ENCODE measurements at regions not wholly inside any gene's neighbourhood (a gene's known extent, or its start where the extent isn't known, plus 50 kb on each side); places are given as distances from the start of the nearest gene placed in this dataset.

DNA sequence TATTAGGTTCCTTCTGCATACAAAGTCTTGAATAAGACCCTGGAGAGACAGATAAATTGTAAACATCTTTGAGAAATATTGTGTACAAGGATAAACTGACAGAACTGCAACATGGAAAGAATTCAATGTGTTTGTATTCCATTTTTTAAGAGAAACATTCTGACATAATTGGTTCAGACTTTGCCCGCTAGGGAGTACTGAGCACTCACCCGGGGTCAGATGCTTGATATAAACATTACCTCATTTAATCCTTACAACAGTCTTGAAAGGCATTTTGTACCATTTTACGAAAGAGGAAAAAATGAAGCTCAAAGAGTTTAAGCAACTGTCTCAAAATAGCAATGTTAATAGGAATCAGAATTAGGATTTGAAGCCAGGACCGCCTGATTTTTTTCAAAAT lies 416.7 kb upstream of the CRIM1 start:
- H3K4me3 ChIP-seq (ENCODE audit: control insufficient read depth, low read depth, low read length): no peak overlapping the region
- TF ChIP-seq, protein P1, sequence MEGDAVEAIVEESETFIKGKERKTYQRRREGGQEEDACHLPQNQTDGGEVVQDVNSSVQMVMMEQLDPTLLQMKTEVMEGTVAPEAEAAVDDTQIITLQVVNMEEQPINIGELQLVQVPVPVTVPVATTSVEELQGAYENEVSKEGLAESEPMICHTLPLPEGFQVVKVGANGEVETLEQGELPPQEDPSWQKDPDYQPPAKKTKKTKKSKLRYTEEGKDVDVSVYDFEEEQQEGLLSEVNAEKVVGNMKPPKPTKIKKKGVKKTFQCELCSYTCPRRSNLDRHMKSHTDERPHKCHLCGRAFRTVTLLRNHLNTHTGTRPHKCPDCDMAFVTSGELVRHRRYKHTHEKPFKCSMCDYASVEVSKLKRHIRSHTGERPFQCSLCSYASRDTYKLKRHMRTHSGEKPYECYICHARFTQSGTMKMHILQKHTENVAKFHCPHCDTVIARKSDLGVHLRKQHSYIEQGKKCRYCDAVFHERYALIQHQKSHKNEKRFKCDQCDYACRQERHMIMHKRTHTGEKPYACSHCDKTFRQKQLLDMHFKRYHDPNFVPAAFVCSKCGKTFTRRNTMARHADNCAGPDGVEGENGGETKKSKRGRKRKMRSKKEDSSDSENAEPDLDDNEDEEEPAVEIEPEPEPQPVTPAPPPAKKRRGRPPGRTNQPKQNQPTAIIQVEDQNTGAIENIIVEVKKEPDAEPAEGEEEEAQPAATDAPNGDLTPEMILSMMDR (IDR thresholded peaks at IDR 0.05; ENCODE audit: control insufficient read depth, insufficient read depth, low read depth, low read length, missing control alignments): no peak
- DNase-seq (ENCODE audit: low read depth): no peak

DNA sequence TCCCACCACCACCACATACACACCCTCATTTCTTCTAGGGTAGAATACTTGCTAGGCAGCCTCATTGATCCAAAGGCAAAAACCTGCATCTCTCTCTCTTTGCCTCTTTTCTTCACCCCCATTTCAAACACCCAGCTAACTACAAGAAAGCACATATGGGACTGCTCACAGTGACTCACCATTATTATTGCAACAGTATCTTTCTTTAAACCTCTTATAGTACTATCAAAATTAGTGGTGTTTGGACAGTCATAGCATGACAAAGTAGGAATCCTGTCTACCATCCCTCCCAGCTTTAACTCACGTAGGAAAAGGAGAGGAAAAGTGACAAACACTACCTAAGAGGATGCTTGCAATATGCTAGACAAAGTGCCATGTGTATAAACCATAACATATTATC lies 422.5 kb upstream of the CRIM1 start:
- DNase-seq (ENCODE audit: low read depth): no peak
- TF ChIP-seq, protein P1 (IDR thresholded peaks at IDR 0.05; ENCODE audit: control insufficient read depth, insufficient read depth, low read depth, low read length, missing control alignments): no peak
- no peak overlapping the region for H3K4me3 ChIP-seq (ENCODE audit: control insufficient read depth, low read depth, low read length)

- no peak for DNase-seq (ENCODE audit: low read depth)
- TF ChIP-seq, protein P1 (IDR thresholded peaks at IDR 0.05; ENCODE audit: control insufficient read depth, insufficient read depth, low read depth, low read length, missing control alignments): no peak
- H3K4me3 ChIP-seq (ENCODE audit: control insufficient read depth, low read depth, low read length): no peak overlapping the region
These were observed 423.2 kb upstream of the CRIM1 start for GRCh38 chr2:35932276-35932963.

DNA sequence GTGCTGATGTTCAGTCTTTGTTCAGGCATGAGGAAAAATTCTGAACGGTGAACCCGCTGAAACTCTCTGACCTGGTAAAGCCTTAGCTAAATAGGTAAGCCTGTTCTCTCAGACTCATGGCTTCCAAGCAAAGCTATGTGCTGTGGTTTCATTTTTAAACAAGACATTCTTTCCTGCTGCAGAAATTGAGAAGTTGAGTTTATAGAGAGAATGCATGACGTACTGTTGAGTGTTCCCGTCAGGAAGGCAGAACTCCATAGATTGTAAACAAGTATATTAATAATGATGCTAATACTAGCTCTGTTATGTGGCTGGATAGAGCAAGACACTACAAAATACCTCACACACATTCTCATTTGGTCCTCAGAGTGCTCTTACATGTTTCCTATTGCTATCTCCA lies 424.0 kb upstream of the CRIM1 start:
- no peak overlapping the region for H3K4me3 ChIP-seq (ENCODE audit: control insufficient read depth, low read depth, low read length)
- TF ChIP-seq, protein P1 (IDR thresholded peaks at IDR 0.05; ENCODE audit: control insufficient read depth, insufficient read depth, low read depth, low read length, missing control alignments): no peak
- DNase-seq (ENCODE audit: low read depth): no peak

DNA sequence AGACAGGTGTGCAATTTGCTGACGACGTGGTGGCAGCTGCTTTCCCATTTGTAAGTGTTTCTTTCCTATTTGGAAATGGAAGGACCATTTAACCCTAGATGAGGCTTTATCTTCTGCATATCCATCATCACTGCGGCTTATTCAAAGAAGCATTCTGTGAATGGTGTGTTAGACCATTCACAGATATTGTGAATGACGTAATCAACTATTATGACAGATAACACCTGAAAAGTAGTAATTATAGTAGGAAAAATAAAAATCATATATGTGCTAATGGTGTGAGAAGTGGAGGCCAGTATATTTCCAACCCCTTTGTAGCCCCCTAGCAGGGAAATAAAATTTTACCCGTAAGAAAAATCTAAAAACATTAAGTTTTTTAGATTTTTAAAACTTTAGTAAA lies 424.5 kb upstream of the CRIM1 start:
- no peak for DNase-seq (ENCODE audit: low read depth)
- TF ChIP-seq, protein P1 (IDR thresholded peaks at IDR 0.05; ENCODE audit: control insufficient read depth, insufficient read depth, low read depth, low read length, missing control alignments): no peak
- H3K4me3 ChIP-seq (ENCODE audit: control insufficient read depth, low read depth, low read length): no peak overlapping the region

DNA sequence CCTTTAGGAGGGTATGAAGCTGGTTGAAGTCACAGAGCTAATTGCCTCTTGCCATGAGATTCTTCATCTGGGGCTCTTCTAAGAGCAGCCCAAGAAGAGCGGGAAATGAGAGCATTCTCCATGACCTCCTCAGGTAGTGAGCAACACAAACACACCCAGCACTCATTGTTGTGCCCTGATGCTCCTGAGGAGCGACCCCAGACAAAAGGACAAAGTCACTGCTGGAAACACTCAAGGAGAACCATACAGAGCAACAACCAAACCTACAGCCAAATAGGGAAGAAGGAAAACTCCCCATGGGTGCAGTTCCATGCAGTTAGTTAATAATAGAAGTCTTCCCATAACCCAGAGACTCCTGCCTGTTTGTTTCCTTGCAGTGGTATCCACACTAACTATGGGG lies 426.0 kb upstream of the CRIM1 start:
- H3K4me3 ChIP-seq (ENCODE audit: control insufficient read depth, low read depth, low read length): no peak overlapping the region
- TF ChIP-seq, protein P1 (IDR thresholded peaks at IDR 0.05; ENCODE audit: control insufficient read depth, insufficient read depth, low read depth, low read length, missing control alignments): no peak
- no peak for DNase-seq (ENCODE audit: low read depth)
